ENCODE measurements at regions not wholly inside any gene's neighbourhood (a gene's known extent, or its start where the extent isn't known, plus 50 kb on each side); places are given as distances from the start of the nearest gene placed in this dataset.

GRCh38 chr18:39464006-39464405 lies 1898.4 kb upstream of the CELF4 start:
- DNase-seq (ENCODE audit: low read depth), result no peak
- TF ChIP-seq CTCF (IDR thresholded peaks at IDR 0.05; ENCODE audit: low read depth, low read length), result no peak
- H3K4me3 ChIP-seq (ENCODE audit: low read depth, low read length), result no peak overlapping the region

GRCh38 chr18:39462436-39462835 lies 1896.8 kb upstream of the CELF4 start:
- H3K4me3 ChIP-seq (ENCODE audit: low read depth, low read length), result no peak overlapping the region
- TF ChIP-seq MYC (IDR thresholded peaks at IDR 0.05; ENCODE audit: low read depth, low read length) (no peak), POLR2A (IDR thresholded peaks at IDR 0.05; ENCODE audit: extremely low read depth, insufficient read length) (no peak), CTCF (IDR thresholded peaks at IDR 0.05; ENCODE audit: low read depth, low read length) (no peak), MAX (IDR thresholded peaks at IDR 0.05; ENCODE audit: low read depth, low read length) (no peak)
- no peak for DNase-seq (ENCODE audit: low read depth)

- H3K4me3 ChIP-seq (ENCODE audit: low read depth, low read length), result no peak overlapping the region
- TF ChIP-seq MAX (IDR thresholded peaks at IDR 0.05; ENCODE audit: low read depth, low read length) (no peak), POLR2A (IDR thresholded peaks at IDR 0.05; ENCODE audit: extremely low read depth, insufficient read length) (no peak), MYC (IDR thresholded peaks at IDR 0.05; ENCODE audit: low read depth, low read length) (no peak), CTCF (IDR thresholded peaks at IDR 0.05; ENCODE audit: low read depth, low read length) (no peak)
- no peak for DNase-seq (ENCODE audit: low read depth)
Observed at GRCh38 chr18:39460136-39460535, 1894.5 kb upstream of the CELF4 start.

- TF ChIP-seq CTCF (IDR thresholded peaks at IDR 0.05; ENCODE audit: low read depth, low read length) (no peak), MYC (IDR thresholded peaks at IDR 0.05; ENCODE audit: low read depth, low read length) (no peak), POLR2A (IDR thresholded peaks at IDR 0.05; ENCODE audit: extremely low read depth, insufficient read length) (no peak), MAX (IDR thresholded peaks at IDR 0.05; ENCODE audit: low read depth, low read length) (no peak)
- DNase-seq (ENCODE audit: low read depth), result no peak
- H3K4me3 ChIP-seq (ENCODE audit: low read depth, low read length), result no peak overlapping the region
Observed at GRCh38 chr18:39455285-39455684, 1889.7 kb upstream of the CELF4 start.

- TF ChIP-seq CTCF (IDR thresholded peaks at IDR 0.05; ENCODE audit: low read depth, low read length) (no peak), MYC (IDR thresholded peaks at IDR 0.05; ENCODE audit: low read depth, low read length) (no peak), MAX (IDR thresholded peaks at IDR 0.05; ENCODE audit: low read depth, low read length) (no peak), POLR2A (IDR thresholded peaks at IDR 0.05; ENCODE audit: extremely low read depth, insufficient read length) (no peak)
- DNase-seq (ENCODE audit: low read depth), result no peak
- H3K4me3 ChIP-seq (ENCODE audit: low read depth, low read length), result no peak overlapping the region
Observed at GRCh38 chr18:39454866-39455265, 1889.3 kb upstream of the CELF4 start.

- TF ChIP-seq MYC (IDR thresholded peaks at IDR 0.05; ENCODE audit: low read depth, low read length), result no peak
- no peak for TF ChIP-seq CTCF (IDR thresholded peaks at IDR 0.05; ENCODE audit: low read depth, low read length)
- TF ChIP-seq MAX (IDR thresholded peaks at IDR 0.05; ENCODE audit: low read depth, low read length), result no peak
- TF ChIP-seq POLR2A (IDR thresholded peaks at IDR 0.05; ENCODE audit: extremely low read depth, insufficient read length), result no peak
- H3K4me3 ChIP-seq (ENCODE audit: low read depth, low read length), result no peak overlapping the region
- DNase-seq (ENCODE audit: low read depth), result no peak
Observed at GRCh38 chr18:39453882-39454281, 1888.3 kb upstream of the CELF4 start.
